ENCODE measurements at regions not wholly inside any gene's neighbourhood (a gene's known extent, or its start where the extent isn't known, plus 50 kb on each side); places are given as distances from the start of the nearest gene placed in this dataset.

- no peak for TF ChIP-seq RAD21 (IDR thresholded peaks at IDR 0.05; ENCODE audit: low read length)
- TF ChIP-seq POLR2AphosphoS5 (IDR thresholded peaks at IDR 0.05; ENCODE audit: low read depth, low read length): no peak
- no peak for TF ChIP-seq IRF3 (IDR thresholded peaks at IDR 0.05; ENCODE audit: low read depth, low read length)
- no peak for TF ChIP-seq CTCF (IDR thresholded peaks at IDR 0.05)
- Histone ChIP-seq H3K27me3 (ENCODE audit: insufficient read depth) (no peaks in the 10 kb centered on the region), H2AFZ (ENCODE audit: low read depth) (no peak overlapping the region), H3K4me1 (ENCODE audit: control insufficient read depth in 1 of 2, insufficient read depth in 2 of 2, low read depth in 1 of 2, low read length in 1 of 2) (no peaks in the 10 kb centered on the region), H3K9ac (no peak overlapping the region), H3F3A (replicated peaks; ENCODE audit: insufficient read depth) (peaks cover 4% of the 10 kb centered on the region), H3K9me2 (no peaks in the 10 kb centered on the region), H3K4me2 (no peak overlapping the region), H3K9me3 (no peaks in the 10 kb centered on the region), H3K4me3 (ENCODE audit: low read depth in 2 of 2, low read length in 1 of 2) (no peak overlapping the region), H4K20me1 (ENCODE audit: insufficient read depth) (no peaks in the 10 kb centered on the region), H3K79me2 (ENCODE audit: insufficient read depth) (no peaks in the 10 kb centered on the region), H3K36me3 (replicated peaks in 1 of 2; ENCODE audit: control insufficient read depth in 1 of 2, insufficient read depth in 2 of 2, low read length in 1 of 2) (peaks cover 0 to 4% of the 10 kb centered on the region in 2 experiments), H3K27ac (ENCODE audit: low read depth in 2 of 2, low read length in 1 of 2) (no peak overlapping the region)
- CTCF ChIA-PET: no interaction called here
- POLR2A ChIA-PET: no interaction called here
- DNase-seq: no peak
- 55% methylated on average over 2 of the region's 2 CpGs for WGBS (ENCODE audit: low lambda C conversion rate)
Observed at GRCh38 chr3:106103383-106103782, 234.6 kb upstream of the CBLB start.

- H3K9me2 ChIP-seq: no peaks in the 10 kb centered on the region
- ChIA-PET POLR2A (no interaction called here), CTCF (no interaction called here)
- no peak overlapping the region for H2AFZ ChIP-seq (ENCODE audit: low read depth)
- H3K9ac ChIP-seq: no peak overlapping the region
- peaks cover 0 to 4% of the 10 kb centered on the region in 2 experiments for H3K36me3 ChIP-seq (replicated peaks in 1 of 2; ENCODE audit: control insufficient read depth in 1 of 2, insufficient read depth in 2 of 2, low read length in 1 of 2)
- no peak overlapping the region for H3K4me3 ChIP-seq (ENCODE audit: low read depth in 2 of 2, low read length in 1 of 2)
- no peaks in the 10 kb centered on the region for H3K27me3 ChIP-seq (ENCODE audit: insufficient read depth)
- H4K20me1 ChIP-seq (ENCODE audit: insufficient read depth): no peaks in the 10 kb centered on the region
- WGBS (ENCODE audit: low lambda C conversion rate): 58% methylated on average over 3 of the region's 4 CpGs
- no peak overlapping the region for H3K4me2 ChIP-seq
- TF ChIP-seq RFX5 (IDR thresholded peaks at IDR 0.05; ENCODE audit: low read length) (no peak), FOSL2 (IDR thresholded peaks at IDR 0.05; ENCODE audit: borderline replicate concordance, low read depth) (no peak), IRF3 (IDR thresholded peaks at IDR 0.05; ENCODE audit: low read depth, low read length) (no peak)
- no peaks in the 10 kb centered on the region for H3K4me1 ChIP-seq (ENCODE audit: control insufficient read depth in 1 of 2, insufficient read depth in 2 of 2, low read depth in 1 of 2, low read length in 1 of 2)
- no peaks in the 10 kb centered on the region for H3K9me3 ChIP-seq
- no peaks in the 10 kb centered on the region for H3K79me2 ChIP-seq (ENCODE audit: insufficient read depth)
- H3F3A ChIP-seq (replicated peaks; ENCODE audit: insufficient read depth): peaks cover 4% of the 10 kb centered on the region
- H3K27ac ChIP-seq (ENCODE audit: low read depth in 2 of 2, low read length in 1 of 2): no peak overlapping the region
- DNase-seq: no peak
Observed at GRCh38 chr3:106104078-106104477, 235.3 kb upstream of the CBLB start.

- H3K9me3 ChIP-seq: no peaks in the 10 kb centered on the region
- H3K27me3 ChIP-seq (ENCODE audit: insufficient read depth): no peaks in the 10 kb centered on the region
- no peak overlapping the region for H3K4me3 ChIP-seq (ENCODE audit: low read depth in 2 of 2, low read length in 1 of 2)
- no peak overlapping the region for H2AFZ ChIP-seq (ENCODE audit: low read depth)
- ChIA-PET CTCF (no interaction called here), POLR2A (no interaction called here)
- no peak overlapping the region for H3K27ac ChIP-seq (ENCODE audit: low read depth in 2 of 2, low read length in 1 of 2)
- H3K4me1 ChIP-seq (ENCODE audit: control insufficient read depth in 1 of 2, insufficient read depth in 2 of 2, low read depth in 1 of 2, low read length in 1 of 2): no peaks in the 10 kb centered on the region
- H4K20me1 ChIP-seq (ENCODE audit: insufficient read depth): no peaks in the 10 kb centered on the region
- 67% methylated on average over 2 of the region's 2 CpGs for WGBS (ENCODE audit: low lambda C conversion rate)
- no peak for DNase-seq
- no peaks in the 10 kb centered on the region for H3K36me3 ChIP-seq (replicated peaks in 1 of 2; ENCODE audit: control insufficient read depth in 1 of 2, insufficient read depth in 2 of 2, low read length in 1 of 2)
- no peak overlapping the region for H3K4me2 ChIP-seq
- no peaks in the 10 kb centered on the region for H3K79me2 ChIP-seq (ENCODE audit: insufficient read depth)
- no peaks in the 10 kb centered on the region for H3K9me2 ChIP-seq
- H3K9ac ChIP-seq: no peak overlapping the region
- H3F3A ChIP-seq (replicated peaks; ENCODE audit: insufficient read depth): peaks cover 4% of the 10 kb centered on the region
- TF ChIP-seq MEF2A (IDR thresholded peaks at IDR 0.05; ENCODE audit: borderline replicate concordance, low read depth) (no peak), GABPA (IDR thresholded peaks at IDR 0.05; ENCODE audit: low read depth) (no peak), NRF1 (IDR thresholded peaks at IDR 0.05; ENCODE audit: low read depth, low read length) (no peak), SMC3 (IDR thresholded peaks at IDR 0.05; ENCODE audit: low read depth, low read length) (no peak), ZBTB33 (IDR thresholded peaks at IDR 0.05; ENCODE audit: borderline replicate concordance, low read depth) (no peak), USF1 (IDR thresholded peaks at IDR 0.05; ENCODE audit: borderline replicate concordance, low read depth) (no peak), USF2 (IDR thresholded peaks at IDR 0.05; ENCODE audit: borderline replicate concordance, low read depth, low read length) (no peak)
Observed at GRCh38 chr3:106108925-106109324, 240.1 kb upstream of the CBLB start.

Data from SK-N-SH (cell line).